ENCODE measurements at regions not wholly inside any gene's neighbourhood (a gene's known extent, or its start where the extent isn't known, plus 50 kb on each side); places are given as distances from the start of the nearest gene placed in this dataset.
"Not testable (repeated sequence)": the region's sequence is repeated elsewhere in the genome, so short reads cannot be mapped to it uniquely, and the experiment has no call there.

GRCh38 chr2:120628248-120628647 is 107.4 kb upstream of the GLI2 start:
- no peak for DNase-seq (ENCODE audit: low read depth)

GRCh38 chr2:120629241-120629895 is 106.3 kb upstream of the GLI2 start:
- DNase-seq (ENCODE audit: low read depth): no peak

- no peak for DNase-seq (ENCODE audit: low read depth)
Measured at GRCh38 chr2:120630031-120630701, 105.5 kb upstream of the GLI2 start.

- no peak for DNase-seq (ENCODE audit: low read depth)
Measured at GRCh38 chr2:120631236-120631635, 104.4 kb upstream of the GLI2 start.

DNA sequence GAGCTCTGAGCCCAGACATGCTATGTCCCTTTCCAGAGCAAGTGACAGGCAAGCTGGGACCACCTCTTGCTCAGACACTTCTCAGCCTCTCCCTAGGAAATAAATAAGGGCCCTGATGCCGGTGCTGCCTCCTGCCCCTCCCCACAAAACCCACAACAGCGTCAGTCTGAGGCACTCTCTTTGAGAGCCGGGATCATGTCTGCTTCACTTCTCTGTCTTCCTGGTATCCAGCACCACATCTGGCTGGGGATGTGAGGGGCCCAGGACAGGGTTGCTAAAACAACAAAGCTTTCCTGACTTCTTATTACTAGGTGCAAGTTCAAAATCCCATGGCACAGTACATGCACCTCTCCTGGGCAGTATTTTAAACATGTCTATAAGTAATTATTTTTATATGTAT is 103.9 kb upstream of the GLI2 start:
- DNase-seq (ENCODE audit: low read depth): no peak

DNA sequence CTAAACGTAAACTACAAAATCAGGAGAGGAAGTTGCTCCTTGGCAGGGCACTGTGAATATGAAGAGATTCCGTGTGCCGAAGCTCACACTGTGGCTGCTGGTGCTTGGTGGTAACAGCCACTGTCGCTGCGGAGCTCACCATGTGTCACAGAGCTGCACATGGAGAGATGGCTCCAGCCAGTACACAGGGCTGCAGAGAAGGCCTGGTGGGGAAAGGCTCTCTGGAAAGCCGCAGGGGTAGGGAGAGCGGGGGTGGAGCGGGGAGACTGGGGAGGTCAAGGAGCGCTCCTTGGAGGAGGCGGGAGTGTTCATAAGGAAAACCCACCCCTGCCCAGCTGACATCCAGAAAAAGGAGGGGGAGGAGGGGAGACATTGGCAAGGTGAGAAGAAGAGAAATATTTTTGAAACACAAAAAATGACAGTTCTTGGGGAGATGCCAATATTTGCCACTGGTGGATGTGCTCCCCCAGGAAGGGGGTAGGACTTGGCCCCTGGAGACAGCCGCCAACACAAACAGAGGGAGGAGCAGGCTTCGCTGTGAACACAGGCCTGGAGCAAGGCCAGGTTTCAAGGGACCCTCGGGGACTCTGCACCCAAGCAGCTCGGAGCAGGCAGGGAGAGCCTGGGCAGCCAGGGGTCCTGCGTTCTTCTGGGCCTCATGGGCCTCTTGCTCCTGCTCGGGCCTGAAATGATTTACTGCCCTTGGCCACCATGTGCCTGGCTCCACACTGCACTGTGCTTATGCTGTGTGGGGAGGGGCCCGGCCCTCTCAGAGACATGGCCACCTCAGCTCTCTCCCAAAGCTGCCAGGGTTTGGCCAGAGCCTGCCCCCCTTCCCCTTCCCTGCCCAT is 102.6 kb upstream of the GLI2 start:
- no peak for DNase-seq (ENCODE audit: low read depth)

DNA sequence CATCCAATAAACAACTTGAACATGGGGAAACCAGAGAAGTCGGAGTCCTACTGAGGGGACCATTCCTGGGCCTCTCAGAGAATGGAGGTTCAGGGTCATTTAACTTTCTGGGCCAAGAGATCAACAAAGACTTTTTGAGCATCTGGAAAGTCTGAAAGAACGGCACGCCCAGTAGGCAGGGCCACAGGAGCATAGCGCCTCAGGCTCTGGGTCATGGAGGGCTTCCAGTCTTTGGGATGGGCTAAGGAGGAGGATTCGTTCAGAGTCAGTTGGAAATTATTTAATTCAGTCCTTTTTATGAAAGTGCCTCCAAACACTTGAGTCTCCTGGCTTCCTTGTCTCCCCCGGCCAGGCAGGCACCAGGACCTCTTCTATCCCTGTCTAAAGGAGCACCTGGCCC is 101.1 kb upstream of the GLI2 start:
- no peak for DNase-seq (ENCODE audit: low read depth)

DNA sequence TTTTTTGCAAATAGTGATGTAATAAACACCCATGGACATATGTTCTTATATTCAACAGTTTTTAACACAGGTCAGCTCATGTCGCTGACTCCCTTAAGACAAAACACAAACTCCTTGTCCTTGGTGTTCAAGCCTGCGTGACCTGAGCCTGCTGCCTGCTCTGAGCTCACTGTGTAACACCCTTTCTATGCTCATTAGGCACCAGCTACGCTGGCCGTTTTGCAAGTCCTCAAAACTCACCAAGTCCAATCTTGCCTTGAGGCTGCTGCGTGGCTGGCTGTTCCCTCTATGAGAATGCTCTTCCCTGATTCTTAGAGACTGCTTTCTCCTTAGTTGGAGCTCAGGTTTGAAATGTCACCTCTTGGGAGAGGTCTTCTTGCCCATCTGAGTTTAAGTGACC is 100.5 kb upstream of the GLI2 start:
- no peak for DNase-seq (ENCODE audit: low read depth)

GRCh38 chr2:120637847-120638246 is 97.8 kb upstream of the GLI2 start:
- DNase-seq (ENCODE audit: low read depth): no peak

- no peak for DNase-seq (ENCODE audit: low read depth)
Measured at GRCh38 chr2:120638450-120638849, 97.2 kb upstream of the GLI2 start.

- no peak for DNase-seq (ENCODE audit: low read depth)
Measured at GRCh38 chr2:120641366-120641771, 94.3 kb upstream of the GLI2 start.

DNA sequence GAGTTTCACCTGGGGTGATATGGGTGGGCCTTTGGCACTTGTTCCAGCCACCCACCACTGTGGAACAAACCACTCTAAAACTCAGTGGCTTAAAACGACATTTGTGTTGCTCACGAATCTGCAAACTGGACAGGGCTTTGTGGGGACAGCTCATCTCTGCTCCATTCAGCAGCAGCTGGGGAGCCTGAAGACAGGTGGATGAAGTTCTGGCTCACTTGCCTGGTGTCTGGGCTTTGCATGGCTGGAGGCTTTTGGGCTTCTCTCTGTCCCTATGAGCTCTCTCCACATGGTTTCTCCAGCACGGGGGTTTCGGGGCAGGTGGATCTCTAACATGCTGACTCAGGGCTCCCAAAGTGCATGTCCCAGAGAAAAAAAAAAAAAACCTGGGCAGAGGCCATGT is 93.0 kb upstream of the GLI2 start:
- no peak for DNase-seq (ENCODE audit: low read depth)

- DNase-seq (ENCODE audit: low read depth): no peak
Measured at GRCh38 chr2:120646994-120647393, 88.7 kb upstream of the GLI2 start.

- DNase-seq (ENCODE audit: low read depth): no peak
Measured at GRCh38 chr2:120647487-120647886, 88.2 kb upstream of the GLI2 start.

GRCh38 chr2:120649381-120649780 is 86.3 kb upstream of the GLI2 start:
- DNase-seq (ENCODE audit: low read depth): not testable (repeated sequence)

DNA sequence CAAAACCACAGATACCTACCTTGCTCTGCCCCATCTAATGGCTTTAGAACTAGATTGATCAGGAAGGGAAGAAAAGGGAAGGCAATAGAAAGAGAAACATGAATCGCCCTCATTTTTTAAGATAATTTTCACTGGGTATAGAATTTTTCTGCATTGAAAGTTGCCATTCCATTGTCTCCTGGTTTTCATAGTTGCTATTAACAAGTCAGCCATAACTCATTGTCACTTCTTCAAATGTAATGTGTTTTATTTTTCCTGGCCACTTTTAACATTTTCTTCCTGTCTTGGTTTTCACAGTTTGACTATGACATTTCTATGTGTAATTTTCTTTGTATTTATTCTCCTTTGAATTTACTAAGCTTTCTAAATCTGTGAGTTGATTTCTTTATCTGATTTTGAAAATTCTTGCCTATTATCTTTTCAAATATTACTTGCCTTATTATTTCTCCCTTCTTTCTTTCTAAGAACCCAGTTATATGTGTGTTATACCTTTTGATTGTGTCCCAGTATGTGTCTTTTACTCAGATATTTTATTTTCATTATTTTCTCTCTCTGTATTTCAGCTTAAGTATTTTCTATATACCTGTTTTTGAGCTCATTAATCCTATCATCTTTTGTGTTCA is 85.5 kb upstream of the GLI2 start:
- DNase-seq (ENCODE audit: low read depth): no peak

DNA sequence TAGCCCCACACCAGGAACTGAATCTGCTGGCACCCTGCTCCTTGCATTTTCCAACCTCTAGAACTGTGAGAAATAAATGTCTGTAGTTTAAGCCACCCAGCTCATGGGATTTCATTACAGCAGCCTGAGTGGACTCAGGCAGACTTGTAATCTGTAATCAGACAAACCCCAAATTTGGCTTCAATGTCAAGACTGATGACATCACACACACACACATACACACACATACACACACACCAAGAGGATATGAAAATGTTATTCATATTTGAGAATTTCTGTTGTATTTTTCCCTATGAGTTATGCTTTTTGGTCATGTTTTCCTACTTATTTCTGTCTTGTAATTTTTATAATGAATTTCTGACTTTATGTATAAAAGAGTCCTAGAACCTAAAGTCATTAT is 83.8 kb upstream of the GLI2 start:
- no peak for DNase-seq (ENCODE audit: low read depth)

DNA sequence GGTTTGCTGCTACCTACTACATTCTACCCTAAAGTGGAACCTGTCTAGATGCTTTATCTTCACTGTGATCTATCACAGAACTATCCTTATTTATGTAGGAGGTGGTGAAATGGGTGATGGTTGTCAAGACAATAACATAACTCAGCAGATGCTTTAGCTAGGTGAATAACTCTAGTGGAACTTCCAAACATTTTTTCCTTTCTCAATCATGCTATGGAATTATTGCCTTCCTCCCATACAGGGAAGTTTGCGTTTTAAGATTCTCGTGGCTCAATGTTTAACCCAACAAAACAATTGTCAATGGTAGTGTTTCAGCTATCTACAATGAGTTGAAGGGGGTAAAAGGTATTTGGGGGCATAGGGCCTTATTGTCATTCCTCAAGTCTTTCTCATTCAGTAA is 82.6 kb upstream of the GLI2 start:
- no peak for DNase-seq (ENCODE audit: low read depth)

DNA sequence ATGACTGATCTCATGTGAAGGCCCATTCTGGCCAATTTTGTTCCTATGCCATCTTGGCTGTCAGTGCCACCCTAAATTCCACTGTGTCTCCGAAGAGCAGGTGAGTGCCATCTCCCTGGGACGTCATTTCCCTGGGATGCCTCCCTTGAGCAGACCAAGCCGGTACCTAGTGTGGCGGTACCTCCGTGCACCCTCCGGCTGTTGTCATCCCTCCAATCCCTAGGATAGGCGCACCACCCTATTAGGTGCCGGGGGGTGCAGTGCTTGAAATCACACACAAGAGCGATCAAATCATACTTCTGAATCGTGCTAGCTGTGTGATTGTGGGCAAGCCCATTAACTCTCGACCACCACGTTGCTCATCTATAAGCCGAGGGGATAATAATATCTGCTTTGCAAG is 81.8 kb upstream of the GLI2 start:
- DNase-seq (ENCODE audit: low read depth): no peak

GRCh38 chr2:120654381-120655134 is 81.1 kb upstream of the GLI2 start:
- DNase-seq (ENCODE audit: low read depth): no peak

DNA sequence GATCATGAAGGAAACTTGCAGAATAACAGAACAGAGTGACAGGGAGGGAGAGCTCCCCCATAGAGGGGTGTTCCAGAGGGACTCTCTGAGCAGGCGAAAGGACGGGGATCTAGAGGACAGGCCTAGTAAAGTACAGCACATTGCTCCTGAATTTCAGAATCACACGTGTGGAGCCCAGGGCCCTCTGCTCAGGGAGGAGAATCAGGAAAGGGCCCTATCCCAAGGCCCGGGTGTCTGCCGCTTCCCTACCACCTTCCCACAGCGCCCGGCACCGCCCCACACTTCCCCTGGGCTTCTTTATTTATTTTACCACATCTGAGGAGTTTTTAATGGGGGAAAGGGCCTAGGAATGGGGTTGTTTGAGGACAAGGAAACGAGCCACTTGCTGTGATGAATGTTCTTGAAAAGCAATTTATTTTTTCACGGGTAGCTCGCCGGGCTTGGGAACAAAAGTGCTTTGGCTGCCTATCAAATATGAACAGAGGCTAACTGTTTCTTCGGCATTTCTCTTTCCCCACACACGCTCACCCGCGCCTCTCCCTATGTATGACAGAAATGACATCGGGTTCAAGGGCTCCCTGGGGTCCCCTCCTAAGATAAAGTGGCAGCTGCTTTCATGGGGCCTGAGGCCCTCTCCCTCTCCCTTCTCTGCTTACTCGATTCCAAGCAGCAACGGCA is 79.3 kb upstream of the GLI2 start:
- DNase-seq (ENCODE audit: low read depth): no peak

All from activated T-helper 1 cell treated with Interleukin-2 at 50 U/mL for 16 hours (primary cell).